Trophoblast cell (in vitro differentiated cells and primary cell): ENCODE measurements at regions not wholly inside any gene's neighbourhood (a gene's known extent, or its start where the extent isn't known, plus 50 kb on each side); places are given as distances from the start of the nearest gene placed in this dataset.
"Not testable (repeated sequence)": the region's sequence is repeated elsewhere in the genome, so short reads cannot be mapped to it uniquely, and the experiment has no call there.

Source experiments
- DNase-seq, 2 donors: peaks; one replicate each; pipeline ENCODE4 v3.0.0-alpha.2; 2016
- H2AFZ ChIP-seq: 2 replicates; pipeline ENCODE4 v1.6.1; 2013; ENCODE audit warnings: low read length, moderate library complexity, mild to moderate bottlenecking; ENCODE audit not compliant: insufficient read depth, poor library complexity
- H2AK5ac ChIP-seq: 2 replicates; pipeline ENCODE4 v1.6.1; 2013; ENCODE audit warnings: mild to moderate bottlenecking, low read length
- H2BK120ac ChIP-seq: 2 replicates; pipeline ENCODE4 v1.6.1; 2013; ENCODE audit warnings: low read length, mild to moderate bottlenecking, moderate library complexity; ENCODE audit not compliant: insufficient read depth, poor library complexity
- H2BK12ac ChIP-seq: 2 replicates; pipeline ENCODE4 v1.6.1; 2013; ENCODE audit warnings: mild to moderate bottlenecking, low read length, moderate library complexity
- H2BK5ac ChIP-seq: 2 replicates; pipeline ENCODE4 v1.6.1; 2013; ENCODE audit warnings: low read length, low read depth, moderate library complexity, mild to moderate bottlenecking; ENCODE audit not compliant: poor library complexity
- H3K14ac ChIP-seq: 2 replicates; pipeline ENCODE4 v1.6.1; 2013; ENCODE audit warnings: mild to moderate bottlenecking, low read length
- H3K18ac ChIP-seq: 2 replicates; pipeline ENCODE4 v1.6.1; 2013; ENCODE audit warnings: mild to moderate bottlenecking, low read length
- H3K23ac ChIP-seq: 2 replicates; pipeline ENCODE4 v1.6.1; 2013; ENCODE audit warnings: low read length
- H3K27ac ChIP-seq: 2 replicates; pipeline ENCODE4 v1.5.1; 2013; ENCODE audit warnings: low read depth, mild to moderate bottlenecking, inconsistent platforms, low read length, moderate library complexity
- H3K27me3 ChIP-seq: 2 replicates; pipeline ENCODE4 v1.6.1; 2013; ENCODE audit warnings: inconsistent platforms, mild to moderate bottlenecking, low read length, moderate library complexity; ENCODE audit not compliant: insufficient read depth
- H3K36me3 ChIP-seq, 2 experiments: 1 replicate in 1 of 2; 2 replicates in 1 of 2; pipeline ENCODE4 v1.6.1; 2013; ENCODE audit warnings: low read length in 2 of 2, mild to moderate bottlenecking in 2 of 2, moderate library complexity in 1 of 2; ENCODE audit not compliant: insufficient read depth in 2 of 2, control insufficient read depth in 1 of 2
- H3K4ac ChIP-seq: 2 replicates; pipeline ENCODE4 v1.6.1; 2013; ENCODE audit warnings: low read depth, mild to moderate bottlenecking, low read length, moderate library complexity
- H3K4me1 ChIP-seq, 2 experiments: 1 replicate in 1 of 2; 2 replicates in 1 of 2; pipeline ENCODE4 v1.6.1; 2013; ENCODE audit warnings: low read length in 2 of 2, mild to moderate bottlenecking in 2 of 2, moderate library complexity in 1 of 2; ENCODE audit not compliant: insufficient read depth in 2 of 2, control insufficient read depth in 1 of 2
- H3K4me2 ChIP-seq: 2 replicates; pipeline ENCODE4 v1.6.1; 2013; ENCODE audit warnings: inconsistent platforms, mild to moderate bottlenecking, low read length, moderate library complexity
- H3K4me3 ChIP-seq: 2 replicates; pipeline ENCODE4 v1.5.1; 2013; ENCODE audit warnings: mild to moderate bottlenecking, low read depth, low read length, inconsistent platforms
- H3K79me1 ChIP-seq: one replicate; pipeline ENCODE4 v1.6.1; 2013; ENCODE audit warnings: low read length
- H3K79me2 ChIP-seq: 2 replicates; pipeline ENCODE4 v1.6.1; 2013; ENCODE audit warnings: low read length, mild to moderate bottlenecking; ENCODE audit not compliant: control insufficient read depth, insufficient read depth, poor library complexity
- H3K9ac ChIP-seq: 2 replicates; pipeline ENCODE4 v1.6.1; 2013; ENCODE audit warnings: mild to moderate bottlenecking, low read length
- H3K9me3 ChIP-seq: 2 replicates; pipeline ENCODE4 v1.6.1; 2013; ENCODE audit warnings: low read depth, mild to moderate bottlenecking, control low read depth, inconsistent platforms, low read length; ENCODE audit not compliant: insufficient read depth
- H4K12ac ChIP-seq: 2 replicates; pipeline ENCODE4 v1.6.1; 2013; ENCODE audit warnings: low read depth, mild to moderate bottlenecking, low read length, moderate library complexity
- H4K8ac ChIP-seq: 2 replicates; pipeline ENCODE4 v1.6.1; 2013; ENCODE audit warnings: low read depth, mild to moderate bottlenecking, low read length, moderate library complexity
- H4K91ac ChIP-seq: one replicate; pipeline ENCODE4 v1.6.1; 2013; ENCODE audit warnings: low read depth, mild to moderate bottlenecking, low read length, moderate library complexity
- WGBS: extraction: QIAGEN DNeasy Blood & Tissue Kit; methylation state at CpG from one replicate; pipeline ENCODE4 v1.1.7; 2013; ENCODE audit warnings: missing lambda C conversion rate; ENCODE audit not compliant: insufficient read length, insufficient coverage; ENCODE audit errors: extremely low coverage; 5-methylcytosine and 5-hydroxymethylcytosine counted together

GRCh38 chr6:67935976-67936477, 699.1 kb upstream of the ADGRB3 start:
- H4K8ac ChIP-seq, result no peak overlapping the region
- no peak overlapping the region for H3K14ac ChIP-seq
- WGBS, result no CpG with 5 or more reads among the region's 2 CpGs

DNA sequence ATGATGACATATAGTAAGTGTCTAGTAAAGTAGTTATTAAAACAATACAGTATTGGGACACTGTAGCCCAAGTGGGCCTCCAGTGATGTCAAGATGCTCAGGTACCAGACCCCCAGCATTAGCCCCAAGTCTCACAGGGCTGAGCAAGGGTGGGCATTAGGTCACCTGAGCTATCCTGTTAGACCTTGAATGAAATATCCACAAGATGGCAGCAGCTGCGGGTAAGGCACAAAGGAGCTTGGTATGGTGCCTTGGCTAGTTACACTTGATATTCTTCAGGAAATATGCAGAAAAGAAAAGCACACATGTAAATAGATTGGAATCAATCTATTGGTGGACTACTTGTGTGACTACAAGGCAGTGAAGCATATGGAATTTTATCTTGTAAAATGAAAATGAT, 701.8 kb upstream of the ADGRB3 start:
- no peak overlapping the region for H4K12ac ChIP-seq
- no CpG with 5 or more reads among the region's 1 CpG for WGBS

More at GRCh38 chr6:67935976-67936477, 699.1 kb upstream of the ADGRB3 start:
- H3K18ac ChIP-seq, result no peak overlapping the region
- H3K9ac ChIP-seq, result no peak overlapping the region
- H3K4me3 ChIP-seq, result no peak overlapping the region
- no peak overlapping the region for H4K91ac ChIP-seq
- H2BK12ac ChIP-seq, result no peak overlapping the region
- H3K27ac ChIP-seq, result no peak overlapping the region
- no peaks in the 10 kb centered on the region for H3K79me2 ChIP-seq
- DNase-seq, result peak in 1 of 2 donors; percentile 22
- H3K36me3 ChIP-seq, result no peaks in the 10 kb centered on the region
- H4K12ac ChIP-seq, result no peak overlapping the region
- H2BK5ac ChIP-seq, result no peak overlapping the region
- H3K9me3 ChIP-seq, result no peaks in the 10 kb centered on the region
- no peak overlapping the region for H3K4ac ChIP-seq
- H3K4me1 ChIP-seq, result no peaks in the 10 kb centered on the region
- no peak overlapping the region for H3K4me2 ChIP-seq
- H2BK120ac ChIP-seq, result no peak overlapping the region
- no peak overlapping the region for H2AFZ ChIP-seq
- no peaks in the 10 kb centered on the region for H3K27me3 ChIP-seq
- H2AK5ac ChIP-seq, result no peak overlapping the region
- no peak overlapping the region for H3K23ac ChIP-seq
- H3K79me1 ChIP-seq, result no peaks in the 10 kb centered on the region

DNA sequence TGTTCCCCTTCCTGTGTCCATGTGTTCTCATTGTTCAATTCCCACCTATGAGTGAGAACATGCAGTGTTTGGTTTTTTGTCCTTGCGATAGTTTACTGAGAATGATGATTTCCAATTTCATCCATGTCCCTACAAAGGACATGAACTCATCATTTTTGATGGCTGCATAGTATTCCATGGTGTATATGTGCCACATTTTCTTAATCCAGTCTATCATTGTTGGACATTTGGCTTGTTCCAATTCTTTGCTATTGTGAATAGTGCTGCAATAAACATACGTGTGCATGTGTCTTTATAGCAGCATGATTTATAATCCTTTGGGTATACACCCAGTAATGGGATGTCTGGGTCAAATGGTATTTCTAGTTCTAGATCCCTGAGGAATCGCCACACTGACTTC, 712.5 kb upstream of the ADGRB3 start:
- H3K4me2 ChIP-seq, DNase-seq: not testable (repeated sequence)
- no CpG with 5 or more reads among the region's 3 CpGs for WGBS

More for the DNA sequence above, 701.8 kb upstream of the ADGRB3 start:
- no peaks in the 10 kb centered on the region for H3K79me1 ChIP-seq
- H3K4me2 ChIP-seq, result no peak overlapping the region
- H3K9ac ChIP-seq, result no peak overlapping the region
- no peaks in the 10 kb centered on the region for H3K9me3 ChIP-seq
- H2BK120ac ChIP-seq, result no peak overlapping the region
- H2BK5ac ChIP-seq, result no peak overlapping the region
- no peak for DNase-seq
- H3K79me2 ChIP-seq, result no peaks in the 10 kb centered on the region
- H3K4me3 ChIP-seq, result no peak overlapping the region
- no peaks in the 10 kb centered on the region for H3K4me1 ChIP-seq
- no peak overlapping the region for H2BK12ac ChIP-seq
- H3K27ac ChIP-seq, result no peak overlapping the region
- H2AFZ ChIP-seq, result no peak overlapping the region
- no peaks in the 10 kb centered on the region for H3K36me3 ChIP-seq
- no peak overlapping the region for H4K8ac ChIP-seq
- no peak overlapping the region for H4K91ac ChIP-seq
- no peak overlapping the region for H3K18ac ChIP-seq
- no peaks in the 10 kb centered on the region for H3K27me3 ChIP-seq
- H2AK5ac ChIP-seq, result no peak overlapping the region
- H3K23ac ChIP-seq, result no peak overlapping the region
- no peak overlapping the region for H3K4ac ChIP-seq
- H3K14ac ChIP-seq, result no peak overlapping the region

GRCh38 chr6:67920040-67920439, 715.0 kb upstream of the ADGRB3 start:
- H2AFZ ChIP-seq, H3K14ac ChIP-seq, H3K79me2 ChIP-seq, H2AK5ac ChIP-seq, H2BK5ac ChIP-seq, H3K4ac ChIP-seq, H3K79me1 ChIP-seq, H3K4me1 ChIP-seq, H3K4me3 ChIP-seq, H3K9ac ChIP-seq, H2BK120ac ChIP-seq, H3K9me3 ChIP-seq, H3K18ac ChIP-seq, H3K27ac ChIP-seq, H3K23ac ChIP-seq, DNase-seq, H3K27me3 ChIP-seq, H4K12ac ChIP-seq, H3K4me2 ChIP-seq, H4K91ac ChIP-seq, H3K36me3 ChIP-seq, H4K8ac ChIP-seq, H2BK12ac ChIP-seq: not testable (repeated sequence)
- no CpG with 5 or more reads among the region's 1 CpG for WGBS

More for the DNA sequence above, 712.5 kb upstream of the ADGRB3 start:
- not testable (repeated sequence) for H3K14ac ChIP-seq, H4K12ac ChIP-seq, H3K36me3 ChIP-seq, H3K4me3 ChIP-seq, H3K23ac ChIP-seq, H3K79me1 ChIP-seq, H3K27ac ChIP-seq, H3K79me2 ChIP-seq, H2BK12ac ChIP-seq, H4K91ac ChIP-seq, H3K4ac ChIP-seq, H3K4me1 ChIP-seq, H2BK120ac ChIP-seq, H3K9ac ChIP-seq, H3K9me3 ChIP-seq, H4K8ac ChIP-seq, H2AK5ac ChIP-seq, H2BK5ac ChIP-seq, H3K18ac ChIP-seq, H3K27me3 ChIP-seq, H2AFZ ChIP-seq
